ENCODE measurements at regions not wholly inside any gene's neighbourhood (a gene's known extent, or its start where the extent isn't known, plus 50 kb on each side); places are given as distances from the start of the nearest gene placed in this dataset.
A peak's percentile ranks its signal among the peaks of the same experiment; 100 is the strongest.

- no CpG with 5 or more reads among the region's 14 CpGs for WGBS (ENCODE audit: extremely low coverage, insufficient read length, low lambda C conversion rate)
- no peak overlapping the region for H3K27ac Mint-ChIP-seq
- H3K14ac ChIP-seq (ENCODE audit: insufficient read depth, low read length), result no peak overlapping the region
- H3T11ph ChIP-seq (ENCODE audit: low read length), result no peak overlapping the region
- no peaks in the 10 kb centered on the region for H3K79me2 ChIP-seq (ENCODE audit: insufficient read depth, low read length)
- no peak overlapping the region for H2BK5ac ChIP-seq (ENCODE audit: insufficient read length, low read length)
- no peak for TF ChIP-seq CTCF (conservative IDR thresholded peaks at IDR 0.05)
- peak; percentile 46 for DNase-seq
- H2AK5ac ChIP-seq (ENCODE audit: insufficient read length, low read length), result no peak overlapping the region
- no peak overlapping the region for H4K5ac ChIP-seq (ENCODE audit: insufficient read length, low read depth, low read length)
- no peak overlapping the region for H2AFZ ChIP-seq (ENCODE audit: low read length)
- H4K91ac ChIP-seq (ENCODE audit: insufficient read length, low read depth, low read length), result no peak overlapping the region
- no peak overlapping the region for H4K8ac ChIP-seq (replicated peaks; ENCODE audit: insufficient read length, low read depth, low read length)
- no peak overlapping the region for H3K27ac ChIP-seq (ENCODE audit: insufficient read length, low read depth, low read length)
- H2BK120ac ChIP-seq (ENCODE audit: low read depth, low read length, poor library complexity, severe bottlenecking), result no peak overlapping the region
- H3K18ac ChIP-seq (ENCODE audit: insufficient read length, low read depth, low read length), result no peak overlapping the region
- H3K23ac ChIP-seq (ENCODE audit: insufficient read length, low read depth, low read length), result no peak overlapping the region
- H3K56ac ChIP-seq (ENCODE audit: insufficient read length, low read depth, low read length), result no peak overlapping the region
- H3K4me1 ChIP-seq (ENCODE audit: insufficient read depth, low read length), result 0 out of 2 replicates have a peak, but pooled peaks cover 2% of the 10 kb centered on the region
- H3K27me3 ChIP-seq (ENCODE audit: insufficient read depth, low read length), result no peaks in the 10 kb centered on the region
- peaks cover 3% of the 10 kb centered on the region for H3K27me3 Mint-ChIP-seq (ENCODE audit: low read depth)
- no peaks in the 10 kb centered on the region for H3K36me3 Mint-ChIP-seq (ENCODE audit: insufficient read depth in 1 of 3, low read depth in 3 of 3)
- H3K4ac ChIP-seq (ENCODE audit: low read depth, low read length), result no peak overlapping the region
- H3K4me1 Mint-ChIP-seq, result peaks cover 5 to 8% of the 10 kb centered on the region in 2 experiments
- H3K9me3 ChIP-seq (ENCODE audit: control insufficient read depth, low read depth, low read length), result no peaks in the 10 kb centered on the region
- H3K23me2 ChIP-seq (ENCODE audit: insufficient read length, low read depth, low read length, poor library complexity, severe bottlenecking), result no peaks in the 10 kb centered on the region
- H4K20me1 ChIP-seq (ENCODE audit: control insufficient read depth, insufficient read depth, insufficient read length), result no peaks in the 10 kb centered on the region
- H3K4me2 ChIP-seq (ENCODE audit: insufficient read depth, insufficient read length, low read length), result no peak overlapping the region
- no peak overlapping the region for H2BK12ac ChIP-seq (ENCODE audit: insufficient read length, low read depth, low read length)
- no peaks in the 10 kb centered on the region for H3K9me3 Mint-ChIP-seq
- no peaks in the 10 kb centered on the region for H3K79me1 ChIP-seq (ENCODE audit: insufficient read depth, low read depth, low read length, poor library complexity, severe bottlenecking)
- no peak overlapping the region for H2BK15ac ChIP-seq (ENCODE audit: low read depth, low read length)
- no peak overlapping the region for H3K9ac ChIP-seq (ENCODE audit: extremely low read depth, insufficient read length, low read length)
- H3K4me3 Mint-ChIP-seq, result no peak overlapping the region
- no peak overlapping the region for H2BK20ac ChIP-seq (ENCODE audit: low read depth, low read length, poor library complexity, severe bottlenecking)
Observed at GRCh38 chr13:109412283-109412901, 374.0 kb downstream of the IRS2 start.

Data from H9 (cell line).